HG02759 (cell line): ENCODE measurements at regions not wholly inside any gene's neighbourhood (a gene's known extent, or its start where the extent isn't known, plus 50 kb on each side); places are given as distances from the start of the nearest gene placed in this dataset.

Experiments used
- ATAC-seq: cut with Tn5 transposase; IDR thresholded peaks from one replicate; pipeline ENCODE4 v1.9.1; 2021; ENCODE audit warnings: mild to moderate bottlenecking, moderate library complexity; ENCODE audit not compliant: unreplicated experiment

GRCh38 chr3:148002705-148003205, 593.6 kb downstream of the ZIC1 start:
- ATAC-seq, result no peak

- no peak for ATAC-seq
Measured at GRCh38 chr3:148004331-148004730, 595.2 kb downstream of the ZIC1 start.

GRCh38 chr3:148005456-148005855, 596.3 kb downstream of the ZIC1 start:
- no peak for ATAC-seq

- ATAC-seq, result no peak
Measured at GRCh38 chr3:148006508-148006907, 597.3 kb downstream of the ZIC1 start.

GRCh38 chr3:148008591-148008990, 599.4 kb downstream of the ZIC1 start:
- ATAC-seq, result no peak

- no peak for ATAC-seq
Measured at GRCh38 chr3:148020861-148021260, 611.7 kb downstream of the ZIC1 start.

GRCh38 chr3:148021381-148021780, 612.2 kb downstream of the ZIC1 start:
- ATAC-seq, result no peak

- no peak for ATAC-seq
Measured at GRCh38 chr3:148023994-148024393, 614.8 kb downstream of the ZIC1 start.

- no peak for ATAC-seq
Measured at GRCh38 chr3:148026009-148026588, 616.9 kb downstream of the ZIC1 start.

- ATAC-seq, result no peak
Measured at GRCh38 chr3:148030975-148031374, 621.8 kb downstream of the ZIC1 start.

GRCh38 chr3:148034353-148034752, 625.2 kb downstream of the ZIC1 start:
- no peak for ATAC-seq

- no peak for ATAC-seq
Measured at GRCh38 chr3:148036331-148036876, 627.2 kb downstream of the ZIC1 start.

- no peak for ATAC-seq
Measured at GRCh38 chr3:148042663-148043445, 633.7 kb downstream of the ZIC1 start.

- no peak for ATAC-seq
Measured at GRCh38 chr3:148044151-148044550, 635.0 kb downstream of the ZIC1 start.

GRCh38 chr3:148054999-148055398, 642.7 kb upstream of the AGTR1 start:
- no peak for ATAC-seq

GRCh38 chr3:148062590-148062989, 635.1 kb upstream of the AGTR1 start:
- ATAC-seq, result no peak

- no peak for ATAC-seq
Measured at GRCh38 chr3:148066802-148067201, 630.9 kb upstream of the AGTR1 start.

- no peak for ATAC-seq
Measured at GRCh38 chr3:148068466-148068865, 629.2 kb upstream of the AGTR1 start.

GRCh38 chr3:148070041-148070440, 627.7 kb upstream of the AGTR1 start:
- no peak for ATAC-seq

GRCh38 chr3:148073721-148074456, 623.8 kb upstream of the AGTR1 start:
- ATAC-seq, result no peak

GRCh38 chr3:148074946-148075345, 622.8 kb upstream of the AGTR1 start:
- ATAC-seq, result no peak
